GM12864 (cell line): ENCODE measurements at regions not wholly inside any gene's neighbourhood (a gene's known extent, or its start where the extent isn't known, plus 50 kb on each side); places are given as distances from the start of the nearest gene placed in this dataset.

Experiments used
- DNase-seq: peaks from one replicate; pipeline ENCODE4 v3.0.0-alpha.2; 2011; ENCODE audit warnings: low read depth
- H3K4me3 ChIP-seq: 2 replicates; pipeline ENCODE4 v1.5.1; 2011; ENCODE audit warnings: mild to moderate bottlenecking, low read depth, low read length, control low read depth
- CTCF ChIP-seq: IDR thresholded peaks from 2 replicates; pipeline ENCODE4 v1.5.1; 2011; ENCODE audit warnings: low read depth, mild to moderate bottlenecking, moderate library complexity, low read length, control low read depth, inconsistent platforms; ENCODE audit errors: missing control alignments

GRCh38 chr12:3409662-3410061 lies 81.3 kb upstream of the PRMT8 start:
- H3K4me3 ChIP-seq = no peak overlapping the region
- no peak for DNase-seq
- TF ChIP-seq CTCF = no peak

GRCh38 chr12:3416159-3416558 lies 74.8 kb upstream of the PRMT8 start:
- no peak overlapping the region for H3K4me3 ChIP-seq
- TF ChIP-seq CTCF = no peak
- DNase-seq = no peak

- no peak for TF ChIP-seq CTCF
- no peak overlapping the region for H3K4me3 ChIP-seq
- no peak for DNase-seq
Observed at GRCh38 chr12:3416670-3417069, 74.3 kb upstream of the PRMT8 start.

- no peak overlapping the region for H3K4me3 ChIP-seq
- TF ChIP-seq CTCF = no peak
- no peak for DNase-seq
Observed at GRCh38 chr12:3417113-3417512, 73.9 kb upstream of the PRMT8 start.

- TF ChIP-seq CTCF = no peak
- DNase-seq = no peak
Observed at GRCh38 chr12:3417937-3418462, 73.0 kb upstream of the PRMT8 start.

GRCh38 chr12:3418609-3419390 lies 72.2 kb upstream of the PRMT8 start:
- TF ChIP-seq CTCF = no peak
- H3K4me3 ChIP-seq = no peak overlapping the region
- DNase-seq = no peak

More at GRCh38 chr12:3417937-3418462, 73.0 kb upstream of the PRMT8 start:
- H3K4me3 ChIP-seq = no peak overlapping the region

- TF ChIP-seq CTCF = no peak
- no peak for DNase-seq
- no peak overlapping the region for H3K4me3 ChIP-seq
Observed at GRCh38 chr12:3419558-3419957, 71.4 kb upstream of the PRMT8 start.
